Left ventricle myocardium inferior (tissue), 1 donor: ENCODE measurements at regions not wholly inside any gene's neighbourhood (a gene's known extent, or its start where the extent isn't known, plus 50 kb on each side); places are given as distances from the start of the nearest gene placed in this dataset.

Experiments used
- DNase-seq: peaks from one replicate; pipeline ENCODE4 v3.0.0-alpha.2; 2020
- H3K27ac ChIP-seq: fragments of 200-600 bp; replicated peaks from 2 replicates; pipeline ENCODE4 v1.8.0; 2021
- H3K27me3 ChIP-seq: fragments of 200-600 bp; 2 replicates; pipeline ENCODE4 v1.8.0; 2021; ENCODE audit warnings: low read depth
- H3K36me3 ChIP-seq: fragments of 200-600 bp; 2 replicates; pipeline ENCODE4 v1.8.0; 2021
- H3K4me1 ChIP-seq: fragments of 200-600 bp; 2 replicates; pipeline ENCODE4 v1.8.0; 2021
- H3K4me3 ChIP-seq: fragments of 200-600 bp; 2 replicates; pipeline ENCODE4 v1.8.0; 2021; ENCODE audit warnings: mild to moderate bottlenecking, moderate library complexity
- H3K9me3 ChIP-seq: fragments of 200-600 bp; replicated peaks from 2 replicates; pipeline ENCODE4 v1.8.0; 2021
- intact Hi-C: fragments of 100-400 bp; cut with micrococcal nuclease; formaldehyde crosslinking; loops from one replicate; pipeline ENCODE4 v1.11.0; 2022
- TF ChIP-seq, protein P1 (sequence below): fragments of 200-600 bp; IDR thresholded peaks from 2 replicates; pipeline ENCODE4 v1.8.0; 2021; ENCODE audit warnings: antibody characterized with exemption, mild to moderate bottlenecking, borderline replicate concordance
- donor health status: DM: no; HTN: yes; CAD: no; lungs with severe emphysema.

DNA sequence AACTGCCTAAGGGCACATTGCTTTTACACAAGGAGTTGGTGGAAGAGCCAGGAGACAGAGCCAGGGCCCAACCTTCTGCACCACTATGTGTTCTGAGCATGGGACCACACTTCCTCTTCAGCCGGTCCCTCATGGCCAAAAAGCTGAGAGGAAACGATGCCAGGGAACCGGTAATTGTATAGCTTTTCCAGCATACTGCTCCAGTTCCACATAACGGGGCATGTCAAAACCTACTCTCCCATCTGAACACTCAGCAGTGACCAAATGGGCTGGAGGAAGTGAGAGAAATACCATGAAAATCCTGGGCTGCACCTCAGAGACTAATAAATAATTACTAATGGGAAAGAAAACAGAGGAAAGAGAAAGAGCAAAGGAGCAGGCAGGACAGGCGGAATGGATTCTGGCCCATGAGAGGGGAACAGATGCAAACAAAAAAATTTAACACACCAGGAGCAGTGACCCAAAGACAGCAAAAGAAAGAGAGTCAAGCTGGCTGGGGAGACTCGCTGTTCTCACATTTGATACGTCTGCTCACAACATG is 52.0 kb upstream of the BMP2 start:
- peak overlapping the region; percentile 11 for H3K27ac ChIP-seq
- no peak for DNase-seq
- H3K4me3 ChIP-seq: no peak overlapping the region
- peaks cover 4% of the 10 kb centered on the region for H3K27me3 ChIP-seq
- H3K36me3 ChIP-seq: no peaks in the 10 kb centered on the region
- intact Hi-C loops: no loop called here
- TF ChIP-seq, protein P1, sequence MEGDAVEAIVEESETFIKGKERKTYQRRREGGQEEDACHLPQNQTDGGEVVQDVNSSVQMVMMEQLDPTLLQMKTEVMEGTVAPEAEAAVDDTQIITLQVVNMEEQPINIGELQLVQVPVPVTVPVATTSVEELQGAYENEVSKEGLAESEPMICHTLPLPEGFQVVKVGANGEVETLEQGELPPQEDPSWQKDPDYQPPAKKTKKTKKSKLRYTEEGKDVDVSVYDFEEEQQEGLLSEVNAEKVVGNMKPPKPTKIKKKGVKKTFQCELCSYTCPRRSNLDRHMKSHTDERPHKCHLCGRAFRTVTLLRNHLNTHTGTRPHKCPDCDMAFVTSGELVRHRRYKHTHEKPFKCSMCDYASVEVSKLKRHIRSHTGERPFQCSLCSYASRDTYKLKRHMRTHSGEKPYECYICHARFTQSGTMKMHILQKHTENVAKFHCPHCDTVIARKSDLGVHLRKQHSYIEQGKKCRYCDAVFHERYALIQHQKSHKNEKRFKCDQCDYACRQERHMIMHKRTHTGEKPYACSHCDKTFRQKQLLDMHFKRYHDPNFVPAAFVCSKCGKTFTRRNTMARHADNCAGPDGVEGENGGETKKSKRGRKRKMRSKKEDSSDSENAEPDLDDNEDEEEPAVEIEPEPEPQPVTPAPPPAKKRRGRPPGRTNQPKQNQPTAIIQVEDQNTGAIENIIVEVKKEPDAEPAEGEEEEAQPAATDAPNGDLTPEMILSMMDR: no peak
- H3K9me3 ChIP-seq: no peaks in the 10 kb centered on the region
- no peaks in the 10 kb centered on the region for H3K4me1 ChIP-seq

DNA sequence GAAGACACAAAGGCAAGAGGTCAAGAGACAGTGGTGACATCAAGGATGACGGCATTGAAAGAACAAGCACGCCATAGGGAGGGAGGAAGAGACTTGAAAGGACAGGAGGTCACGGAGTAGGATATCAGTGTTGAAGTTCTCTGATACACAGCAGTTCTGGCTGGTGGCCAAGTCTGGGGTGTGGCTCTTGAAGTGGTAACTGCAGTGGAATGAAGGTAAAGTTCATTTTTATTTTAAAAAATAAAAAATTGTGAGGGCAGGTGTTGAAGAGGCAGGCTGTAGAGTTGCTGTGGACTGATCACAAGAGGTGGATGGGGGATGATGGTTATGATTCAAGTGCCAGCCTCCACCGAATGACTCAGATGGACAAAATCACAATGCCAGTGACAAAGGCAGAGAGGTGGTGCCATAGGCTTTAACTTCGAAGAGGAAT is 53.2 kb upstream of the BMP2 start:
- TF ChIP-seq, protein P1: no peak

GRCh38 chr20:6711951-6712649 is 55.4 kb upstream of the BMP2 start:
- peaks cover 4% of the 10 kb centered on the region for H3K27me3 ChIP-seq
- intact Hi-C loops: no loop called here
- H3K4me3 ChIP-seq: no peak overlapping the region
- DNase-seq: no peak
- peaks cover 15% of the 10 kb centered on the region for H3K4me1 ChIP-seq
- TF ChIP-seq, protein P1: no peak
- no peaks in the 10 kb centered on the region for H3K36me3 ChIP-seq
- H3K9me3 ChIP-seq: no peaks in the 10 kb centered on the region
- no peak overlapping the region for H3K27ac ChIP-seq

More for the DNA sequence above, 53.2 kb upstream of the BMP2 start:
- H3K27me3 ChIP-seq: peaks cover 4% of the 10 kb centered on the region
- DNase-seq: no peak
- H3K36me3 ChIP-seq: no peaks in the 10 kb centered on the region
- H3K4me1 ChIP-seq: no peaks in the 10 kb centered on the region
- no peak overlapping the region for H3K27ac ChIP-seq
- H3K4me3 ChIP-seq: no peak overlapping the region
- no peaks in the 10 kb centered on the region for H3K9me3 ChIP-seq
- intact Hi-C loops: no loop called here

DNA sequence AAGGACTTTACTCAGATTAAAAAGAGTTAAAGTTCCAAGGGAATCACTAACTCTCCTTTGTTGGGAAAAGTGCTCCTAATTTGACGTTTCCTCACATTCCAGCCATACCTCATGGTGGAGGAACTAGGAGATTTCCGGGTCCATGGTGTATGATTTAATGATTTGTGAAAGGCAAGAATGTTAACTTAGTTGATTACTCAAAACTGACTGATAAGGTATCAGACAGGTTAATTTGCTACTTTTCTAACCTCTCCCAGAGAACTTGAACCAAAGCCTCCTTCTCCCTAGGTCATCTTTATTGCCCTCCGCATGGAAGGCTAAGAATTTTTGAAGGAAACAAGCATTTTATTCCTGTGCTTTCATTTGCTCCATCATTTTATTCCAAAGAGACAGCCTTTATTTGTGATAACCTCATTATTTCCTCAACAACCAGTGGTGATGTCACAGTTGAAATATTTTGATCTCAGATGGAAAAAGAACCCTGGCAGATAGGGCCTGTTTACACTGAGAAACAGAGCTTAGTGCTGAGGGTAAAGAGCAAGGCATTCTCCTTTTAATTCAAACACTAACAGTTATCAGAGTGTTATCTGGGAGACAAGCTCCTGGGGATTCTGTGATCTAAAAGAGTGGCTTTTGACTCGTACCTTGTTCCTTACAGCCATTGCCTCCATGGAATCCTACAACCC is 57.4 kb upstream of the BMP2 start:
- no peak for DNase-seq
- no peaks in the 10 kb centered on the region for H3K9me3 ChIP-seq
- H3K4me3 ChIP-seq: no peak overlapping the region
- H3K36me3 ChIP-seq: no peaks in the 10 kb centered on the region
- intact Hi-C loops: no loop called here
- H3K27me3 ChIP-seq: peaks cover 4% of the 10 kb centered on the region
- peaks cover 20% of the 10 kb centered on the region for H3K4me1 ChIP-seq
- no peak overlapping the region for H3K27ac ChIP-seq
- TF ChIP-seq, protein P1: no peak

- Histone ChIP-seq H3K9me3 (no peaks in the 10 kb centered on the region), H3K27me3 (no peaks in the 10 kb centered on the region), H3K27ac (peak overlapping the region; percentile 53), H3K36me3 (no peaks in the 10 kb centered on the region), H3K4me1 (peaks cover 27% of the 10 kb centered on the region), H3K4me3 (no peak overlapping the region)
- peak; percentile 65 for DNase-seq
- TF ChIP-seq, protein P1: no peak
- intact Hi-C loops: no loop called here
Observed at GRCh38 chr20:6708010-6708409, 59.5 kb upstream of the BMP2 start.
